ENCODE measurements at regions not wholly inside any gene's neighbourhood (a gene's known extent, or its start where the extent isn't known, plus 50 kb on each side); places are given as distances from the start of the nearest gene placed in this dataset.

GRCh38 chr2:144162652-144163051 is 357.3 kb downstream of the ZEB2 start:
- WGBS (ENCODE audit: insufficient coverage, low coverage, missing lambda C conversion rate) = 66% methylated on average over 5 of the region's 5 CpGs
- no peak overlapping the region for H3K9ac ChIP-seq (ENCODE audit: insufficient read depth in 1 of 2, low read depth in 2 of 2, low read length in 2 of 2)
- no peaks in the 10 kb centered on the region for H3K79me2 ChIP-seq (ENCODE audit: control insufficient read depth, insufficient read depth, low read length)
- no peak overlapping the region for H3K4me2 ChIP-seq (ENCODE audit: insufficient read depth, low read length)
- H2AFZ ChIP-seq (ENCODE audit: low read depth, low read length) = no peak overlapping the region
- CTCF ChIA-PET (ENCODE audit: low intra/inter-chr PET ratio) = no interaction called here
- FAIRE-seq (peak; percentile 79), ATAC-seq (peak; percentile 86), DNase-seq (ENCODE audit: extremely low read depth in 1 of 4, low spot score in 3 of 4) (peak in 2 of 4 experiments; percentile 13 to 18)
- in situ Hi-C loops (cut with MboI) = no loop called here
- no peaks in the 10 kb centered on the region for H4K20me1 ChIP-seq (replicated peaks; ENCODE audit: control insufficient read depth, insufficient read depth, low read length)
- H3K27ac ChIP-seq (ENCODE audit: extremely low read depth, low read depth, low read length) = no peak overlapping the region
- H3K4me1 ChIP-seq (replicated peaks in 1 of 2; ENCODE audit: control insufficient read depth in 2 of 2, insufficient read depth in 2 of 2, low read length in 2 of 2) = no peaks in the 10 kb centered on the region
- no peaks in the 10 kb centered on the region for H3K9me1 ChIP-seq (ENCODE audit: control insufficient read depth, insufficient read depth, low read length)
- H3K27me3 ChIP-seq (ENCODE audit: control insufficient read depth in 2 of 2, insufficient read depth in 2 of 2, low read length in 2 of 2) = no peaks in the 10 kb centered on the region
- H3K9me3 ChIP-seq (replicated peaks; ENCODE audit: control insufficient read depth, insufficient read depth, low read depth, low read length) = no peaks in the 10 kb centered on the region
- POLR2A ChIA-PET = interaction anchor here (0.7 kb wide), 1 partner anchor 674 kb away, joined by 3 read pairs; no protein-coding TSS in a partner anchor
- intact Hi-C loops (cut with micrococcal nuclease) = no loop called here
- no peak overlapping the region for H3K4me3 ChIP-seq
- no peaks in the 10 kb centered on the region for H3K36me3 ChIP-seq (ENCODE audit: control insufficient read depth, insufficient read depth, low read length)
- no TSS peak for BruUV-seq (replicated peaks)
- TF ChIP-seq ZNF146 (CRISPR knock-in tag; IDR thresholded peaks at IDR 0.05; ENCODE audit: unreplicated experiment) (no peak), ZBTB8A (IDR thresholded peaks at IDR 0.05; ENCODE audit: partially characterized antibody) (no peak), SMC3 (conservative IDR thresholded peaks at IDR 0.05; ENCODE audit: insufficient read depth, low read depth, low read length) (no peak), REST (IDR thresholded peaks at IDR 0.05; ENCODE audit: borderline replicate concordance) (peak; percentile 42; the same call in 1 of the 2 replicates), REST (CRISPR knock-in tag; IDR thresholded peaks at IDR 0.05; ENCODE audit: low read depth) (no peak), ZNF280A (IDR thresholded peaks at IDR 0.05; ENCODE audit: low read depth, partially characterized antibody) (no peak), KLF13 (tag; IDR thresholded peaks at IDR 0.05; ENCODE audit: borderline replicate concordance, low read depth) (no peak), TFAP4 (CRISPR knock-in tag; IDR thresholded peaks at IDR 0.05; ENCODE audit: borderline replicate concordance) (0 out of 2 replicates have a peak, but pooled peaks have one; percentile 24), DACH1 (IDR thresholded peaks at IDR 0.05; ENCODE audit: partially characterized antibody) (peak; percentile 50), IRF9 (tag; IDR thresholded peaks at IDR 0.05) (no peak)
